ENCODE measurements at regions not wholly inside any gene's neighbourhood (a gene's known extent, or its start where the extent isn't known, plus 50 kb on each side); places are given as distances from the start of the nearest gene placed in this dataset.

DNA sequence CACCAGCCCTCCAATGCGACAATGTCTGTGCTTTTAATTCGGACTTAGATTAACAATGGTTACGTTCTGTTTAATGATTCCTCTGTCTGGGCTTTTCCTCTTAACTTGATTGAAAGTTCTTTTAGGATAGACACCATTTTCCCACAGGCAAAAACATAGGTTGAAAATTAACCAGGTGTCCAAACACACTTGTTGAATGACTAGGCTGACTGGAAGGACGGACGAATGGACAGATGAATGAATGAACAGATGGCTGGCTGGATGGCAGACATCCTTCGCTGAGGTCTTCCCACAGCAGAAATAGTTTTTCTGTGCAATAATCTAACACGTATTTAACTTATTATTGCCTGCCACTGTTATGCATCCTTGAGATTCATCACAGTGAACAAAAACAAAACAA, 298.8 kb downstream of the SRBD1 start:
- no peak for DNase-seq
- Histone ChIP-seq H3K9me3 (no peaks in the 10 kb centered on the region), H3K4me1 (no peaks in the 10 kb centered on the region), H3K4me3 (no peak overlapping the region), H3K27ac (no peak overlapping the region), H3K9ac (ENCODE audit: low read depth in 2 of 2, low read length in 2 of 2) (no peak overlapping the region), H3K27me3 (no peaks in the 10 kb centered on the region), H3K36me3 (no peaks in the 10 kb centered on the region)
- TF ChIP-seq, protein P1, sequence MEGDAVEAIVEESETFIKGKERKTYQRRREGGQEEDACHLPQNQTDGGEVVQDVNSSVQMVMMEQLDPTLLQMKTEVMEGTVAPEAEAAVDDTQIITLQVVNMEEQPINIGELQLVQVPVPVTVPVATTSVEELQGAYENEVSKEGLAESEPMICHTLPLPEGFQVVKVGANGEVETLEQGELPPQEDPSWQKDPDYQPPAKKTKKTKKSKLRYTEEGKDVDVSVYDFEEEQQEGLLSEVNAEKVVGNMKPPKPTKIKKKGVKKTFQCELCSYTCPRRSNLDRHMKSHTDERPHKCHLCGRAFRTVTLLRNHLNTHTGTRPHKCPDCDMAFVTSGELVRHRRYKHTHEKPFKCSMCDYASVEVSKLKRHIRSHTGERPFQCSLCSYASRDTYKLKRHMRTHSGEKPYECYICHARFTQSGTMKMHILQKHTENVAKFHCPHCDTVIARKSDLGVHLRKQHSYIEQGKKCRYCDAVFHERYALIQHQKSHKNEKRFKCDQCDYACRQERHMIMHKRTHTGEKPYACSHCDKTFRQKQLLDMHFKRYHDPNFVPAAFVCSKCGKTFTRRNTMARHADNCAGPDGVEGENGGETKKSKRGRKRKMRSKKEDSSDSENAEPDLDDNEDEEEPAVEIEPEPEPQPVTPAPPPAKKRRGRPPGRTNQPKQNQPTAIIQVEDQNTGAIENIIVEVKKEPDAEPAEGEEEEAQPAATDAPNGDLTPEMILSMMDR (IDR thresholded peaks at IDR 0.05): no peak
- intact Hi-C loops (cut with DNase I): no loop called here

DNA sequence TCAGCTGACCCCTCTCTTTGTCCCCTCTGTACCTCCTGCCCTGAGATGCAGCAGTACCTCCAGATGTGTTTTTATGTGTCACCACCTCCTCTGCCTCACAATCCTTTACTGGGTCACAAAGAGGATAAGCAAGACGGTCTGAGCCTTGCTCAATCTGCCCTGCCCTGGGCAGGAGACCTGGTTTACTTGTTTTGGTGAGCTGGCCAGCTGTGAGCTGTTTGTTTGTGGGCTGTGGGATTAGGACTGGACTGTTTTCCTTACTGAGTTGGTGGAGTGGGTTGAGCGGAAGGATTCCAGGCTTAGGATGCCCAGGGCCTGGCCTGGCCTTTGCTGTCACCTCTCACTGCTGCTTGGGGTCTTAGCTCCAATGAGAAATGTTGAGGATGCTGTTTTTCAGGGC, 299.5 kb downstream of the SRBD1 start:
- H3K4me1 ChIP-seq: no peaks in the 10 kb centered on the region
- H3K27me3 ChIP-seq: no peaks in the 10 kb centered on the region
- no peak overlapping the region for H3K4me3 ChIP-seq
- H3K27ac ChIP-seq: no peak overlapping the region
- no peaks in the 10 kb centered on the region for H3K36me3 ChIP-seq
- no peaks in the 10 kb centered on the region for H3K9me3 ChIP-seq
- TF ChIP-seq, protein P1 (IDR thresholded peaks at IDR 0.05): no peak
- H3K9ac ChIP-seq (ENCODE audit: low read depth in 2 of 2, low read length in 2 of 2): no peak overlapping the region
- intact Hi-C loops (cut with DNase I): no loop called here
- no peak for DNase-seq

DNA sequence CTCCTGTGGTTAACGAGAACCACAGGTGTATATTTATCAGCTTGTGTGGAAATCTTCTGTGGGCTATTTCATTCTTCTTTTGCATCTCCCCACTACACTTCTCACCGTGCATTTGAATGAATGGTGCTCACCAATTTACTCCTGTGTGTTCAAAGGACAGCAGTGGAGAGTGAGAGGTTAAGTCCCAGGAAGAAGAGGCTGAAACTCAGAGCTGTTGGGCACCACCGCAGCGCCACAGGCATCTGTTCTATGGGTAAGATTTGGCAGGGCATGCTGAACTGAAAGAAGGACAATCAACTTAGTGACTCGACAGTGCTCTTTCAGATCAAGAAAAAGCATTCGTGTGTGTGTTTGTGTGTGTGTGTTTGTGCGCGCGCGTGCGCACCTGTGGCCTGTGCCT, 297.9 kb upstream of the SIX2 start:
- Histone ChIP-seq H3K9ac (ENCODE audit: low read depth in 2 of 2, low read length in 2 of 2) (no peak overlapping the region), H3K27me3 (no peaks in the 10 kb centered on the region), H3K4me1 (no peaks in the 10 kb centered on the region), H3K36me3 (no peaks in the 10 kb centered on the region), H3K27ac (no peak overlapping the region), H3K4me3 (no peak overlapping the region), H3K9me3 (no peaks in the 10 kb centered on the region)
- TF ChIP-seq, protein P1 (IDR thresholded peaks at IDR 0.05): no peak
- intact Hi-C loops (cut with DNase I): no loop called here
- DNase-seq: no peak

DNA sequence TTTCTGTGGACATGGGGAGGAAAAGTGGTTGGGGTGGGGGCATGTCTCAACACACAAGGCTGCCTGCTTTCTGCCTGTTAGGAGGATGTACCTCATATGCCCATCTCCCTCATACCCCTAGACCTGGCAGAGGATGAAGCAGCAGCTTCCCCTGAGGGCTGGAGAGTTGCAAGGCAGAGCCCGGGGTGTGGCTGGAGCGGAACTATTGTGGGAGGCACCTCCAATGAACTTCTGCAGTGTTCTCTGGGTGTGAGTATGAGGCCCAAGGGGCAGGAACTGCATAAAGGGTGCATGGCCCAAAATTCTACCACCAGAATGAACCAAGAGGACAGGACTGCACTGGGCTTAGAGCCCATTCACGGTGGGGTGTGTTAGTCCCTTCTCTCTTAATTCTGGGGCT, 296.3 kb upstream of the SIX2 start:
- Histone ChIP-seq H3K4me1 (no peaks in the 10 kb centered on the region), H3K27ac (no peak overlapping the region), H3K9ac (ENCODE audit: low read depth in 2 of 2, low read length in 2 of 2) (no peak overlapping the region), H3K4me3 (no peak overlapping the region), H3K27me3 (no peaks in the 10 kb centered on the region), H3K9me3 (no peaks in the 10 kb centered on the region), H3K36me3 (no peaks in the 10 kb centered on the region)
- intact Hi-C loops (cut with DNase I): no loop called here
- TF ChIP-seq, protein P1 (IDR thresholded peaks at IDR 0.05): no peak
- no peak for DNase-seq

DNA sequence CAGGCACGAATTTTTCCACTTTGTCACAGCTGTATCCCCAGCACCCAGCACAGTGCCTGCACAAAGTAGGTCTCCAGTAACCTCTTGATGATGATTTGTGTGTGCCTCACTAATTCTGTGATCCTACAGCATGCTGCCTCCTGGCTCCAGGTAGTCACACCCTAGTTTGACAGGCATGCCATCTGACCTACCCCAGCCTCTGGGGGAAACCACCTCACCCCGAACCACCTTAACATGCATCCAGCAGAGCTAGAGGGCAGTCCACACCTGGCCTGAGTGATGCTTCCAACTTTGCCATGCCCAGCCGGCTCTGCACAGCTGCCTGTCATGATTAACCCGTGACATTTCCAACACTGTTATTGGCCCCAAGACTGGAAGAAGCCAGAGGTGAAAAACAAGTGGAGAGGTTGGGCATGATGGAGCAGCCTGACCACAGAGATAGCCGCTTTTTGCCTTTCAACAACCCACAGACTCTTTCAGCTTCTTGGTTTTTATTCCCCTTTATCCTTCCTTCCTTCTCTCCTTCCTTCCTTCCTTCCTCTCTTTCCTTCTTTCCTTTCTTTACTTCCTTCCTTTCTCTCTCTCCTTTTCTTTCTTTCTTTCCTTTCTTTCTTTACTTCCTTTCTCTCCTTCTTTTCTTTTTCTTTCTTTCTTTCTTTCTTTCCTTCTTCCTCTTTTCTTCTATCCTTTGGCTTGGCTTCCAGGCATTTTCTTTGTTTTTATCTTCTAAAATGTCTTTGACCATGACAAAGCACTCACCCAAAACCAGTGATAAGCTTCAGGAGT, 294.4 kb upstream of the SIX2 start:
- intact Hi-C loops (cut with DNase I): no loop called here
- TF ChIP-seq, protein P1 (IDR thresholded peaks at IDR 0.05): no peak
- Histone ChIP-seq H3K9ac (ENCODE audit: low read depth in 2 of 2, low read length in 2 of 2) (no peak overlapping the region), H3K4me1 (no peaks in the 10 kb centered on the region), H3K4me3 (no peak overlapping the region), H3K27ac (no peak overlapping the region), H3K27me3 (no peaks in the 10 kb centered on the region), H3K9me3 (no peaks in the 10 kb centered on the region), H3K36me3 (no peaks in the 10 kb centered on the region)
- DNase-seq: no peak

Measured in colonic mucosa (tissue), 4 donors.